Body of pancreas (tissue), 4 donors: ENCODE measurements at regions not wholly inside any gene's neighbourhood (a gene's known extent, or its start where the extent isn't known, plus 50 kb on each side); places are given as distances from the start of the nearest gene placed in this dataset.

Experiments used
- POLR2A ChIP-seq, 3 donors: fragments of 450-650 bp; IDR thresholded peaks; one replicate each; pipeline ENCODE4 v1.6.1; 2016; ENCODE audit warnings: antibody characterized with exemption in 3 of 3, mild to moderate bottlenecking in 2 of 3
- TF ChIP-seq, protein P1 (sequence below), 7 experiments: fragments of 450-650 bp in 4 of 7; fragments of 200-600 bp in 3 of 7; sonication (generic) in 3 of 7; IDR thresholded peaks; one replicate each; pipeline ENCODE4 v1.5.1; 2016 to 2019; ENCODE audit warnings: antibody characterized with exemption in 7 of 7

GRCh38 chr14:99001241-99001640 is 270.8 kb downstream of the BCL11B start:
- no peak for TF ChIP-seq POLR2A (IDR thresholded peaks at IDR 0.05)
- TF ChIP-seq, protein P1, sequence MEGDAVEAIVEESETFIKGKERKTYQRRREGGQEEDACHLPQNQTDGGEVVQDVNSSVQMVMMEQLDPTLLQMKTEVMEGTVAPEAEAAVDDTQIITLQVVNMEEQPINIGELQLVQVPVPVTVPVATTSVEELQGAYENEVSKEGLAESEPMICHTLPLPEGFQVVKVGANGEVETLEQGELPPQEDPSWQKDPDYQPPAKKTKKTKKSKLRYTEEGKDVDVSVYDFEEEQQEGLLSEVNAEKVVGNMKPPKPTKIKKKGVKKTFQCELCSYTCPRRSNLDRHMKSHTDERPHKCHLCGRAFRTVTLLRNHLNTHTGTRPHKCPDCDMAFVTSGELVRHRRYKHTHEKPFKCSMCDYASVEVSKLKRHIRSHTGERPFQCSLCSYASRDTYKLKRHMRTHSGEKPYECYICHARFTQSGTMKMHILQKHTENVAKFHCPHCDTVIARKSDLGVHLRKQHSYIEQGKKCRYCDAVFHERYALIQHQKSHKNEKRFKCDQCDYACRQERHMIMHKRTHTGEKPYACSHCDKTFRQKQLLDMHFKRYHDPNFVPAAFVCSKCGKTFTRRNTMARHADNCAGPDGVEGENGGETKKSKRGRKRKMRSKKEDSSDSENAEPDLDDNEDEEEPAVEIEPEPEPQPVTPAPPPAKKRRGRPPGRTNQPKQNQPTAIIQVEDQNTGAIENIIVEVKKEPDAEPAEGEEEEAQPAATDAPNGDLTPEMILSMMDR (IDR thresholded peaks at IDR 0.05): no peak
